ENCODE measurements at regions not wholly inside any gene's neighbourhood (a gene's known extent, or its start where the extent isn't known, plus 50 kb on each side); places are given as distances from the start of the nearest gene placed in this dataset.

- Histone ChIP-seq H3K27me3 (no peaks in the 10 kb centered on the region), H3K27ac (no peak overlapping the region), H3K4me1 (ENCODE audit: insufficient read depth) (peaks cover 4% of the 10 kb centered on the region), H3K4me3 (no peak overlapping the region), H3K9me3 (no peaks in the 10 kb centered on the region), H3K36me3 (no peaks in the 10 kb centered on the region)
- WGBS, 3 donors: 72 to 90% (median 86%) methylated on average over 3 of the region's 3 CpGs
- no peak for TF ChIP-seq CTCF (IDR thresholded peaks at IDR 0.05)
- no peak for TF ChIP-seq EP300 (IDR thresholded peaks at IDR 0.05)
- no peak for TF ChIP-seq POLR2A (IDR thresholded peaks at IDR 0.05)
- DNase-seq: no peak
- intact Hi-C loops (cut with DNase I): no loop called here
These were observed 366.2 kb downstream of the ENC1 start for GRCh38 chr5:74274326-74274725.

DNA sequence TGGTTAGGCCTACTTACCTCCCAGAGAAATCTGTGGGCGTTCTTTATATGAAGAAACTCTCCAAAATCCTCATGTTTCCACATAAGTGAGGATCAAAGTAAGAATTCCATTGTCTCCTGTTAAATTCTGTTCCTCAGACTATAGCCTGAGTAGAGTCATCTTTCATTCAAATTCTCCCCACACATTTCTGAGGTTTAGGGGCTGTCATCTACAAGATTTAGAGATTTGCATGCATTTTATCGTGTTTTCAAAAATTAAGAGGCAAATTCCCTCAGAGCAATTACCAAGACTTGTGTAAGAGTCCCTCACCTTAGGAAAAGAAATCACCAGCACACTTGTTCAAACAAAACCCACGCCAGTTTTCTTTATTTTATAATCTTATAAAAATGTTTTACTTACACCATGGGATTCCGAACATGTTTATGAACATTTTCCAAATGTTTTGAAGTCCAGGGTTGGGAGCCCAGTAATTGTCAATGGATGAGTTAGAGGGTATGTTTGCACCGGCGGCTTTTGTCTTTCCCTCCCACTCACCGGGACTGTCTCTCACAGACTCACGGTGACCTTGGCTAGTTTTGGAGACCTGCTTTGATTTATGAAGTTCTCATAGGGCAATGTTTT, 367.6 kb downstream of the ENC1 start:
- Histone ChIP-seq H3K4me3 (no peak overlapping the region), H3K27me3 (no peaks in the 10 kb centered on the region), H3K4me1 (ENCODE audit: insufficient read depth) (peaks cover 4% of the 10 kb centered on the region), H3K27ac (no peak overlapping the region), H3K36me3 (no peaks in the 10 kb centered on the region), H3K9me3 (no peaks in the 10 kb centered on the region)
- intact Hi-C loops (cut with DNase I): no loop called here
- WGBS, 3 donors: 10 to 19% (median 13%) methylated on average over 8 of the region's 8 CpGs
- TF ChIP-seq EP300 (IDR thresholded peaks at IDR 0.05): no peak
- TF ChIP-seq POLR2A (IDR thresholded peaks at IDR 0.05): no peak
- no peak for TF ChIP-seq CTCF (IDR thresholded peaks at IDR 0.05)
- DNase-seq: peak in 1 of 5 donors; percentile 49

DNA sequence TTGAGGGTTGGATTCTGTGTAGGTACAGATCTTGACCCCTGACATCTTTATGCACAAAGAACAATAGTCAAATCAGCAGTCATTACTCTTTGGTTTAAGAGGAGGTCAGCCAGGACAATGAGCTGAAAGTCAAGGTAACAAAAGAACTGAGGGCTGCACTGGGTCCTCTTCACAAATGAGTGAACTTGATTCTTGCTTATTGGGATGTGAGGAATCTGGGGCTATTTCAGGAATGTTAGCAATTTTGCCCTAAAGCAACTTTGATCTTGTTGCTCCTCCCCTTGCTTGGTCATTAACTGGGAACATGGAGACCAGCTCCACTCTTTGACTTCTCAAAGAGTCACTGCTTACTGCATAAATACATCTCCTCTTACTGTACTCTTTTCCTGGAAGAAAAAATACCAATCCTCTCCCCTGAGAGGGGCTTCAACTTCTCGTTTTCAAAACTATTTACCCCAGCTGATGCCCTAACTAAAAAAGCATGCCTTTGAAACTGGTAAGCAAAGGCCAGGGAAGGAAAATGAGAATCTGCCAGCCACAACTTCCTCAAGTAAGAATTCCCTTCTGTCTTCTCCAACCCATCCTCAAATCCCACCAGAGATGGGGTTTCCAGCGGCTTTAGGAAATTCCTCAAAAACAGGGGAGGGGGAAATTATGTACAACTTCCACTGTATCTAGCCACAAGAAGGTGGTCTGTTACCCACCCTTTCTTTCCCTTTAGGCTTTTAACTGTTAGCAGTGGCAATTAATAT, 368.3 kb downstream of the ENC1 start:
- Histone ChIP-seq H3K27me3 (no peaks in the 10 kb centered on the region), H3K27ac (no peak overlapping the region), H3K4me3 (no peak overlapping the region), H3K36me3 (no peaks in the 10 kb centered on the region), H3K9me3 (no peaks in the 10 kb centered on the region), H3K4me1 (ENCODE audit: insufficient read depth) (peaks cover 4% of the 10 kb centered on the region)
- TF ChIP-seq CTCF (IDR thresholded peaks at IDR 0.05) (no peak), POLR2A (IDR thresholded peaks at IDR 0.05) (no peak), EP300 (IDR thresholded peaks at IDR 0.05) (no peak)
- 60 to 72% (median 65%) methylated on average over 2 of the region's 2 CpGs for WGBS, 3 donors
- DNase-seq: no peak
- intact Hi-C loops (cut with DNase I): no loop called here

- no peak overlapping the region for H3K4me3 ChIP-seq
- TF ChIP-seq EP300 (IDR thresholded peaks at IDR 0.05): no peak
- no peak for TF ChIP-seq CTCF (IDR thresholded peaks at IDR 0.05)
- no peak for TF ChIP-seq POLR2A (IDR thresholded peaks at IDR 0.05)
- H3K27me3 ChIP-seq: no peaks in the 10 kb centered on the region
- no peak overlapping the region for H3K27ac ChIP-seq
- H3K36me3 ChIP-seq: no peaks in the 10 kb centered on the region
- no peaks in the 10 kb centered on the region for H3K9me3 ChIP-seq
- WGBS, 3 donors: 96% methylated on average over 5 of the region's 5 CpGs
- no peak for DNase-seq
- H3K4me1 ChIP-seq (ENCODE audit: insufficient read depth): peaks cover 2% of the 10 kb centered on the region
- intact Hi-C loops (cut with DNase I): loop anchor here in 1 of 4 donors (10.0 kb wide), 1 partner anchor 787 kb away; the partner anchor contains the start of gene GCNT4
These were observed 372.2 kb downstream of the ENC1 start for GRCh38 chr5:74268297-74268696.

Measured in ovary (tissue), 7 donors.